OCI-LY7 (cell line): ENCODE measurements at regions not wholly inside any gene's neighbourhood (a gene's known extent, or its start where the extent isn't known, plus 50 kb on each side); places are given as distances from the start of the nearest gene placed in this dataset.

ENCODE experiments used
- BruUV-seq: library from RNA; stranded (reverse); fragments of 400-500 nt; replicated peaks from 2 replicates; lab custom pipeline; 2021; lab: Mats Ljungman, UMichigan
- CTCF ChIA-PET: fragments of 300-600 bp; sonication (Branson Sonifier 250); formaldehyde crosslinking; loops from one replicate; lab custom pipeline; 2022; ENCODE audit warnings: antibody characterized with exemption; ENCODE audit not compliant: unreplicated experiment; lab: Charles Lee
- POLR2A ChIA-PET: fragments of 300-600 bp; sonication (Branson Sonifier 250); formaldehyde crosslinking; loops from one replicate; lab custom pipeline; 2022; ENCODE audit warnings: antibody characterized with exemption; lab: Charles Lee
- DNase-seq: peaks from one replicate; pipeline ENCODE4 v3.0.0-alpha.2; 2015; ENCODE audit warnings: low spot score
- H2AFZ ChIP-seq: fragments of 200-600 bp; sonication (generic), shearing (Covaris generic); 2 replicates; pipeline ENCODE4 v1.6.1; 2014; ENCODE audit warnings: mild to moderate bottlenecking, antibody characterized with exemption, low read length, moderate library complexity
- H3K27ac ChIP-seq: fragments of 200-600 bp; sonication (generic); 2 replicates; pipeline ENCODE4 v1.5.1; 2014; ENCODE audit warnings: mixed run types, low read depth, mild to moderate bottlenecking, moderate library complexity, low read length, inconsistent platforms; ENCODE audit not compliant: poor library complexity, severe bottlenecking
- H3K36me3 ChIP-seq: fragments of 200-600 bp; sonication (generic); 2 replicates; pipeline ENCODE4 v1.6.1; 2014; ENCODE audit warnings: mild to moderate bottlenecking, antibody characterized with exemption, low read length, moderate library complexity, mixed read lengths; ENCODE audit not compliant: insufficient read depth
- H3K4me1 ChIP-seq: fragments of 200-600 bp; sonication (generic); 2 replicates; pipeline ENCODE4 v1.5.1; 2014; ENCODE audit warnings: mild to moderate bottlenecking, low read length; ENCODE audit not compliant: insufficient read depth, poor library complexity, severe bottlenecking
- H3K4me2 ChIP-seq: fragments of 200-600 bp; sonication (generic); 2 replicates; pipeline ENCODE4 v1.6.1; 2014; ENCODE audit warnings: mild to moderate bottlenecking, low read length
- H3K4me3 ChIP-seq: fragments of 200-600 bp; sonication (generic); 2 replicates; pipeline ENCODE4 v1.5.1; 2014; ENCODE audit warnings: mild to moderate bottlenecking, low read depth, low read length; ENCODE audit not compliant: poor library complexity, severe bottlenecking
- H3K79me2 ChIP-seq: fragments of 200-600 bp; sonication (generic); 2 replicates; pipeline ENCODE4 v1.6.1; 2016; ENCODE audit warnings: low read depth, mild to moderate bottlenecking, low read length, moderate library complexity, mixed read lengths; ENCODE audit not compliant: insufficient read depth
- H3K9me2 ChIP-seq: fragments of 200-600 bp; sonication (generic); 2 replicates; pipeline ENCODE4 v1.6.1; 2016; ENCODE audit warnings: mild to moderate bottlenecking, low read length, mixed read lengths; ENCODE audit not compliant: insufficient read depth
- H3K9me3 ChIP-seq: fragments of 200-600 bp; sonication (generic); 2 replicates; pipeline ENCODE4 v1.6.1; 2014; ENCODE audit warnings: mild to moderate bottlenecking, mixed run types, low read length, mixed read lengths
- H4K20me1 ChIP-seq: fragments of 200-600 bp; sonication (generic); 2 replicates; pipeline ENCODE4 v1.6.1; 2014; ENCODE audit warnings: mild to moderate bottlenecking, antibody characterized with exemption, low read length, moderate library complexity, mixed read lengths; ENCODE audit not compliant: insufficient read depth
- EZH2phosphoT487 ChIP-seq: fragments of 200-600 bp; sonication (generic); IDR thresholded peaks from 2 replicates; pipeline ENCODE4 v1.6.1; 2018; ENCODE audit warnings: low read depth, borderline replicate concordance, mild to moderate bottlenecking, mixed run types, antibody characterized with exemption, low read length, moderate library complexity, mixed read lengths
- intact Hi-C: fragments of 100-400 bp; cut with micrococcal nuclease; formaldehyde crosslinking; loops from one replicate; pipeline ENCODE4 v1.10.0; 2022; ENCODE audit not compliant: unreplicated experiment
- TF ChIP-seq, protein P1 (sequence below): fragments of 200-600 bp; sonication (generic); conservative IDR thresholded peaks from 2 replicates; pipeline ENCODE4 v1.5.1; 2014; ENCODE audit warnings: mild to moderate bottlenecking, antibody characterized with exemption, low read length, moderate library complexity, mixed read lengths

DNA sequence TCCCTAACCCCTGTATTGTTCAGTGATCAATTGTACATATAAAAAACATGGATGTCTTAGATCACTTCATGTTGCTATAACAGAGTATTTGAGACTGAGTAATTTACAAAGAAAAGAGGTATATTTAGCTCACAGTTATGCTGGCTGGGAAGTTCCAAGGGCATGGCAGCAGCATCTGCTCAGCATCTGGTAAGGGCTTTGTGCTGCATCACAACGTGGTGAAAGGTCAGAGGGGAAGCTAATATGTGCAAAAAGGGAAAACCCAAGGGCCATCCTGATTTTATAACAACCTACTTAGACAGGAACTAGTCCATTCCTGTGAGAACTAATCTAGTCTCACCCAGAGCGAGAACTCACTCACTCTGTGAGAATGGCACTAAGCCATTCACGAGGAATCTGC lies 128.2 kb upstream of the OTUD4 start:
- TF ChIP-seq, protein P1, sequence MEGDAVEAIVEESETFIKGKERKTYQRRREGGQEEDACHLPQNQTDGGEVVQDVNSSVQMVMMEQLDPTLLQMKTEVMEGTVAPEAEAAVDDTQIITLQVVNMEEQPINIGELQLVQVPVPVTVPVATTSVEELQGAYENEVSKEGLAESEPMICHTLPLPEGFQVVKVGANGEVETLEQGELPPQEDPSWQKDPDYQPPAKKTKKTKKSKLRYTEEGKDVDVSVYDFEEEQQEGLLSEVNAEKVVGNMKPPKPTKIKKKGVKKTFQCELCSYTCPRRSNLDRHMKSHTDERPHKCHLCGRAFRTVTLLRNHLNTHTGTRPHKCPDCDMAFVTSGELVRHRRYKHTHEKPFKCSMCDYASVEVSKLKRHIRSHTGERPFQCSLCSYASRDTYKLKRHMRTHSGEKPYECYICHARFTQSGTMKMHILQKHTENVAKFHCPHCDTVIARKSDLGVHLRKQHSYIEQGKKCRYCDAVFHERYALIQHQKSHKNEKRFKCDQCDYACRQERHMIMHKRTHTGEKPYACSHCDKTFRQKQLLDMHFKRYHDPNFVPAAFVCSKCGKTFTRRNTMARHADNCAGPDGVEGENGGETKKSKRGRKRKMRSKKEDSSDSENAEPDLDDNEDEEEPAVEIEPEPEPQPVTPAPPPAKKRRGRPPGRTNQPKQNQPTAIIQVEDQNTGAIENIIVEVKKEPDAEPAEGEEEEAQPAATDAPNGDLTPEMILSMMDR, result no peak
- TF ChIP-seq EZH2phosphoT487, result no peak
- H3K36me3 ChIP-seq, result no peaks in the 10 kb centered on the region
- BruUV-seq, result no TSS peak
- H3K4me3 ChIP-seq, result no peak overlapping the region
- peak overlapping the region; percentile 52; the same call in 1 of the 2 replicates for H2AFZ ChIP-seq
- intact Hi-C loops, result no loop called here
- H3K9me2 ChIP-seq, result no peaks in the 10 kb centered on the region
- H3K79me2 ChIP-seq, result no peaks in the 10 kb centered on the region
- POLR2A ChIA-PET, result no interaction called here
- peaks cover 10% of the 10 kb centered on the region for H3K4me1 ChIP-seq
- peaks cover 10% of the 10 kb centered on the region for H3K9me3 ChIP-seq
- no peak for DNase-seq
- no peak overlapping the region for H3K4me2 ChIP-seq
- CTCF ChIA-PET, result no interaction called here
- no peak overlapping the region for H3K27ac ChIP-seq
- H4K20me1 ChIP-seq, result no peaks in the 10 kb centered on the region

DNA sequence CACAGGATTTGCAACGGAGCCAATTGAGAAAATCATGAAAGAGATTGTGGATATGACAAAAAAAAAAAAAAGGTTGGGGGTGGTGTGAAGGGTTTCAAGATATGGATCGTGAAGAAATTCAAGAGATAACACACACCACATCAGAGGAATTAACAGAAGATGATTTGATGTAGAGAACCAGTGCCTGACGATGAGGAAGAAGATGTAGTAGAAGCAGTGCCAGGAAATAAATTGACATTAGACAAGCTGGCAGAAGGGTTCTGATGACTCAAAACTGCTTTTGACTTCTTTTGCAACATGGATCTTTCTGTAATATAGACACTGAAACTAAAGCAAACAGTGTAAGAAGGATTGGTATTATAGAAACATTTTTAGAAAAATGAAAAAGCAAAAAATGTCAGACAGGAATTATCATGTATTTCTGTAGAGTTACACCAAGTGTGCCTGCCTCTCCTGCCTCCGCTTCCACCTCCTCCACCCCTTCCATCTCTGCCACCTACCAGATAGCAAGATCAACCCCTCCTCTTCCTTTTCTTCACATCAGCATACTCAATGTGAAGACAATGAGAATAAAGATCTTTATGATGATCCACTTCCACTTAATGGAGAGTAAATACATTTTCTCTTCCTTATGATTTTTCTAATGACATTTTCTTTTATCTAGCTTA lies 127.5 kb upstream of the OTUD4 start:
- no peaks in the 10 kb centered on the region for H3K79me2 ChIP-seq
- no peaks in the 10 kb centered on the region for H4K20me1 ChIP-seq
- H3K27ac ChIP-seq, result no peak overlapping the region
- ChIA-PET POLR2A (interaction anchor here (0.5 to 0.7 kb wide), 2 partner anchors 100 to 311 kb away, joined by 3 to 5 read pairs; no protein-coding TSS in a partner anchor), CTCF (no interaction called here)
- BruUV-seq, result no TSS peak
- H2AFZ ChIP-seq, result peak overlapping the region; percentile 55; the same call in 1 of the 2 replicates
- no peak for TF ChIP-seq EZH2phosphoT487
- TF ChIP-seq, protein P1, result no peak
- H3K4me3 ChIP-seq, result no peak overlapping the region
- peaks cover 10% of the 10 kb centered on the region for H3K4me1 ChIP-seq
- peaks cover 10% of the 10 kb centered on the region for H3K9me3 ChIP-seq
- H3K36me3 ChIP-seq, result no peaks in the 10 kb centered on the region
- DNase-seq, result no peak
- H3K4me2 ChIP-seq, result no peak overlapping the region
- H3K9me2 ChIP-seq, result no peaks in the 10 kb centered on the region
- intact Hi-C loops, result no loop called here

DNA sequence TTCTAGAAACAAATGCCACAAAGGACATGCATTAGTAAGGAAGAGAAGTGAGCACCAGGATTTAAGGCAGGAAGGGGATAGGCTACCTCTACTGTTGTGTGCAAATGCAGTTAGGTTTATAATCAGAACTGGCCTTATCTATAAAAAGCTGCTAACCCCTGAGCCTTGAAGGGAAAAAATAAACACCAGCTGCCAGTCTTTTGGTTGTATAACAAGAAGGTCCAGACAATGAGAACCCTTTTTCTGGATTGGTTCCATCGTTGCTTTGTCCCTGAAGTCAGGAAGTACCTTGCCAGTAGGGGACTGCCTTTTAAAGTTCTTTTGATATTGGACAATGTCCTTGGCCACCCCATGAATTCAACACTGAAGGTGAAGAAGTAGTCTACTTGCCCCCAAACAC lies 126.7 kb upstream of the OTUD4 start:
- Histone ChIP-seq H3K27ac (no peak overlapping the region), H2AFZ (peak overlapping the region; percentile 55; the same call in 1 of the 2 replicates), H3K4me2 (no peak overlapping the region), H3K4me3 (no peak overlapping the region), H3K4me1 (peaks cover 10% of the 10 kb centered on the region), H3K36me3 (no peaks in the 10 kb centered on the region), H3K9me2 (no peaks in the 10 kb centered on the region), H3K9me3 (peaks cover 10% of the 10 kb centered on the region), H4K20me1 (no peaks in the 10 kb centered on the region), H3K79me2 (no peaks in the 10 kb centered on the region)
- ChIA-PET CTCF (no interaction called here), POLR2A (interaction anchor here (1.4 kb wide), 1 partner anchor 14 kb away, joined by 3 read pairs; no protein-coding TSS in a partner anchor)
- TF ChIP-seq, protein P1, result no peak
- no peak for TF ChIP-seq EZH2phosphoT487
- no peak for DNase-seq
- no TSS peak for BruUV-seq
- intact Hi-C loops, result no loop called here
